NCI-H2029 treated with DMSO at 0.1 percent for 48 hours (cell line): ENCODE measurements at regions not wholly inside any gene's neighbourhood (a gene's known extent, or its start where the extent isn't known, plus 50 kb on each side); places are given as distances from the start of the nearest gene placed in this dataset.
"Not testable (repeated sequence)": the region's sequence is repeated elsewhere in the genome, so short reads cannot be mapped to it uniquely, and the experiment has no call there.

ENCODE experiments used
- DNase-seq: peaks from one replicate; lab custom pipeline; 2025; lab: John Stamatoyannopoulos, UW

DNA sequence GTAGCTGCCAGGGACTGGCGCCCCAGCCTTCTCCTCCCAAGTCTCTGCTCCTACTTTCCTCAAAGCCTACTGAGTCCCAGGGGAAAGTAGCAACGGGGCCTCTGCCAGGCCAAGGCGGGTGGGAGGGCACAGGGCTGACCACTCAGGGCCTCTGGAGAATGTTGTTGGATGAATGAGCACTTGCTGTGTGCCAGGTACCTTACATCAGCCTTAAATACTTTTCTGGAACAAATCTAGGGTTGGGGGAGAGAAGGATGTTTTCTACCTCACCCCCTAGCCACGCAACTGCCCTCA is 119.3 kb upstream of the ZBTB40 start:
- no peak for DNase-seq

GRCh38 chr1:22332795-22333499 is 118.7 kb upstream of the ZBTB40 start:
- no peak for DNase-seq

GRCh38 chr1:22333516-22334121 is 118.0 kb upstream of the ZBTB40 start:
- DNase-seq = no peak

DNA sequence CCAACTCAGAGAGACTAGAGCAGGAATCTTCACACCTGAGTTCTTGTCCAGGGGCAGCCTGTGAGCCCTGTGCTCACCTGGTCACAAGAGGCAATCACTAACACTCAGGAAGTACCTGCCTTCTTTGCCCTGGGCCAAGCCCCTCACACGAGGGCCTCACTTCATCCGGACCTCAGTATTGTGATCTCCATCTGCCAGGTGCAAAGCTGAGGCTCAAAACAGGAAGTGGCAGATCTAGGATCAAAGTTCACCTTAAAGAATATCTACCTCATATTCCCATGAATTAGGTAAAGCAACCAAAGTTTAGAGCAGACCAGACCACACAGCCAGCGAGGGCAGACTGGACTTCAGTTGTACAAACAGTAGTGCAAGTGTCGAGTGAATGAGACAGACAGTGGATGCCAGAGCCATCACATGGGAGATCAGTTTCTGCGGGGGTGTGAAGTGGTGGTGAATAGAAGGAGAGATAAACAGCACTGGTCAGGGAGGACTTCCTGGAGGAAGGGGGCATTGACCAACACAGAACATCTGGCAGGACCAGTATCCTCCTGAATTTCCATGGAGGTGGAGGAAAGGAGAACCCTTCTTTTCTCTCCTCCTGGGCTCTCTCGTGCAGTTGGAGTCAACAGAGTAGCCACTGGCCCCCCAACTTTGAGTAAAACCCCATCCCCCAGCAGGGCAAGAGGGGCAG is 116.6 kb upstream of the ZBTB40 start:
- DNase-seq = no peak

GRCh38 chr1:22336274-22336673 is 115.4 kb upstream of the ZBTB40 start:
- not testable (repeated sequence) for DNase-seq

DNA sequence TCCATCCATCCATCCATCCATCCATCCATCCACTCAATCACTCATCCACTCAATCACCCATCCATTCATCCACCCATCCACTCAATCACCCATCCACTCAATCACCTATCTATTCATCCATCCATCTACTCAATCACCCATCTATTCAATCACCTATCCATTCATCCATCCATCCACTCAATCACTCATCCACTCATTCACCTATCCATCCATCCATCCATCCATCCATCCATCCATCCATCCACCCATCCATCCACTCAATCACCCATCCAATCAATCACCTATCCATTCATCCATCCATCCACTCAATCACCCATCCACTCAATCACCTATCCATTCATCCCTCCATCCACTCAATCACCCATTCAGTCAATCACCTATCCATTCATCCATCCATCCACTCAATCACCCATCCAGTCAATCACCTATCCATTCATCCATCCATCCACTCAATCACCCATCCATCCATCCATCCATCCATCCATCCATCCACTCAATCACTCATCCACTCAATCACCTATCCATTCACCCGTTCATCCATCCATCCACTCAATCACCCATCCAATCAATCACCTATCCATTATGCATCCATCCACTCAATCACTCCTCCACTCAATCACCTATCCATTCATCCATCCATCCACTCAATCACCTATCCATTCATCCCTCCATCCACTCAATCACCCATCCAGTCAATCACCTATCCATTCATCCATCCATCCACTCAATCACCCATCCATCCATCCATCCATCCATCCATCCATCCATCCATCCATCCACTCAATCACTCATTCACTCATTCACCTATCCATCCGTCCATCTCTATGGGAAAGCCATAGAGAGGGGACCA is 114.7 kb upstream of the ZBTB40 start:
- DNase-seq = not testable (repeated sequence)

DNA sequence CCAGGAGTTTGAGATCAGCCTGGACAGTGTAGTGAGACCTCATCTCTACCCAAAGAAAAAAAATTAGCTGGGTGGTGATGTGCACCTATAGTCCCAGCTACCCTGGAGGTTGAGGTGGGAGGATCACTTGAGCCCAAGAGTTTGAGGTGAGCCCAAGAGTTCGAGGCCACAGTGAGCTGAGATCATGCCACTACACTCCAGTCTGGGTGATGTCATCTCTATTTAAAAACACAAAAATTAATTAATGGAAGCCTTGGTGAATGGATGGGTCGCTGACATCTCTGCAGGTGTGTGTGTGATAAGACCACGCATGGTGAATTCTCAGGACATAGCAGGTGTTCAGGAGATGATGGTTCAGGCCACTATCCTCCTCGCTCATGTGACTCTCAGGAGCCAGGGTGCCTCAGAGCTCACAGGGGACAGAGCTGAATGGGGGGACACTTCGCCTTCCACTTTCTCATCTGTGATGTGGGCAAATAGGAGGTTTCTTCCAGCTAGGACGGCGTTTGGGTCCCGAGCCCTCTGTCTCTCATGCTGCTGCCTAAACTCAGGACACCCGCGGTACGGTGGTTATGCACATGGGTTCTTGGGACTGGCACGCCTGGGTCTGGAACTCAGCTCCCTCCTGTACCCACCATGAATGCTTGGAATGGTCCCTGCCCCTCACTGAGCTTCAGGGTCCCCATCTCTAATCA is 113.4 kb upstream of the ZBTB40 start:
- no peak for DNase-seq

GRCh38 chr1:22339237-22339636 is 112.4 kb upstream of the ZBTB40 start:
- no peak for DNase-seq

GRCh38 chr1:22340066-22340465 is 111.6 kb upstream of the ZBTB40 start:
- DNase-seq = no peak

- DNase-seq = no peak
These were observed 110.8 kb upstream of the ZBTB40 start for GRCh38 chr1:22340873-22341272.

DNA sequence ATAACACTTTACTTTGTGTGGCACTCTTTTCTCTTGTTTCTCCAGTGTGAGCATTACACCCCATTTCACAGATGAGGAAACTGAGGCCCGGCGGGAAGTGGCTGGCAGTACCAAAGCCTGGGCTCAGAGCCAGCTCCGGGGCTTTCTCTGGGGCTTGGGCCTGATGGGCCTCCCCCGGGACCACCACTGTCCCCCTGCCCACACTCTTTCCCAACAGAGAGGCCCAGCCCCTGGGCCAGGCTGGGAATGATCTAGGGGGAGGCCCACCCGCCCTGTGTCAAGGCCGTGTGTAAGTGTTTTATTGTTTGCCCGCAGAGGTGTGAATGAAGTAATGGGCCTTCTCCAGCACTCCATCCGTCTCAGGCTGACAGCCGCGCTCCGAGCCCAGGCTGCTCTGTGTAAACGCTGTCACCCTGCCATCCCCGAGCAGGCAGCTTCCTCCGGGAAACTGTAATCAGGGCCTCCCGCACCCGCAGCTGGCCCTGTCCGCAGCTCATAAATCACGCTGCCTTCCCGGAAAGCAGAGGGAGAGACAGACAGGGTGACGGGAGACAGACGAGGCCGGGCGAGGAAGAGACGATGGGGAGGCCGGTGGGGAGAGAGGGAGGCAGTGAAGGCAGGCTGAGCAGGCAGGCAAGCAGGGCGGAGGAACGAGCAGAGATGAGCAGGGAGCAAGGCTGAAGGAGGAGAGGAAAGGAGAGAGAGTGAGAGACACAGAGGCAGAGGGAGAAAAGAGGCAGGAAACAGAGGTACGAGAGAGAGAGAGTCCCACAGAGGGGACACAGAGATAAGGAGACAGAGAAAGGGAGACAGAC is 109.7 kb upstream of the ZBTB40 start:
- DNase-seq = peak; percentile 24

GRCh38 chr1:22342734-22343191 is 108.9 kb upstream of the ZBTB40 start:
- DNase-seq = no peak

DNA sequence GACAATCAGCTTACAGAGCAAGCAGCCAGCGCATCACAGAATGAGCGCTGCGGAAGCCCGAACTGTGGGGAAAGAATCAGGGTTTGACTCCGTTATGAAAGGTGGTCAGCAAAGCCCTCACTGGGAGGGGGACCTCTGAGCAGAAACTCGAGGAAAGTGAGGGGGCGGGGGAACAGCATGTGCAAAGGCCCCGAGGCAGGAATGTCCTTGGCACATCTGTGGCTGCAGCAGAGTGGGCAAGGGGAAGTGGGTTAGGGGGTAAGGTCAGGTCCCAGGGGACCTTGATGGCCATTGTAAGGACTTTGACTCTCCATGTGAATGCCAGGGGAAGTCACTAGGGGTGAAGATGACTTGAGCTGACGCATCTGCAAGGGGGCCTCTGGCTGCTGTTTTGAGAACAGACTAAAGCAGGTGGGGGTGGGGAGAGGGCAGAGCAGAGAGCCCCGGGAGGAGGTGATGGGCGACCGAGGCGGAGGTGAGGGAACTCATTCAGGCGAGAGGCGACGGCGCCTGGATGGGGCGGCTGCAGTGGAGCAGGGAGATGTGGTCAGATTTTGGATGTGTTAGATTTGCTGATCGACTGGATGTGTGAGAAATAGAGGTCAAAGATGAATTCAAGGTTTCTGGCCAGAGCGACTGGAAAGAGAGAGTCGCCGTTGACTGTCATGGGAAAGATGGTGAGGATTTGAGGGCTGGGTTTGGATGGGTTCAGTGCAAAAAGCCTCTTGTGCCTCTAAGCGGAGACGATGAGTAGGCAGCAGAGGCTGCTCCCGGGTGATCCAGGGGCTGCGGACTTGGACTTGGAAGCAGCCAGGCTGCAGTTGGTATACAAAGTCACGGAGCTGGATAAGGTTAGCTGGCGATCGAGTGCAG is 108.0 kb upstream of the ZBTB40 start:
- no peak for DNase-seq

DNA sequence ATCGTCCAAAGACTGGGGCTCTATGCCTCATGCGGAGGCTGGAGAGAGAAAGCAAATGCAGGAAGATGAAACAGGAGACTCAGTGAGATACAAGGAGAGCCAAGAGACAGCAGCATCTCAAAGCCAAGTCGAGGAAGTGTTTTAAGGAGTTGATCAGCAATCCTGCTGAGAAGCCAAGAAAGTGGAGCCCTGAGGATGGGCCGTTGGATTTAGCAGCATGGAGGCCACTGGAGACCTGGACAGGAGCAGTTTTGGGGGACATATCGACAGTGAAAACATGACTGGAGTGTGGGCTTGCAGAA is 107.4 kb upstream of the ZBTB40 start:
- no peak for DNase-seq

DNA sequence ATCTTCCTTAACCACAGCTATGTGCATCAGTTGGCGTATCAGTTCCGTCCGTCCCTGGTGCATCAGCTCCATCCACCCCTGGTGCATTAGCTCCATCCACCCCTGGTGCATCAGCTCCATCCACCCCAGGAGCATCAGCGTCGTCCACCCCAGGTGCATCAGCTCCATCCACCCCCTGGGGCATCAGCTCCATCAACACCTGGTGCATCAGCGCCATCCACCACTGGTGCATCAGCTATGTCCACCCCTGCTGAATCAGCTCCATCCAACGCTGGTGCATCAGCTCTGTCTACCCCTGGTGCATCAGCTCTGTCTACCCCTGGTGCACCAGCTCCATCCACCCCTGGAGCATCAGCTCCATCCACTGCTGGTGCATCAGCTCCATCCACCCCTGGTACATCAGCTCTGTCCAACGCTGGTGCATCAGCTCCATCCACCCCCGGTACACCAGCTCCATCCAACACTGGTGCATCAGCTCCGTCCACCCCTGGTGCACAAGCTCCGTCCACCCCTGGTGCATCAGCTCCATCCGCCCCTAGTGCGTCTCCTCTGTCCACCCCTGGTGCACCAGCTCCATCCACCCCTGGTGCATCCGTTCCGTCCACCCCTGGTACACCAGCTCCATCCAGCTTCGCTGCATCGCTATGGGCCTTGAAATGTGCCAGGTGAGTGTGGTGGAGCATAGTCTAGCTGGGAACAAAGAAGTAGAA is 106.6 kb upstream of the ZBTB40 start:
- no peak for DNase-seq

GRCh38 chr1:22347854-22348760 is 103.5 kb upstream of the ZBTB40 start:
- DNase-seq = peak; percentile 40

DNA sequence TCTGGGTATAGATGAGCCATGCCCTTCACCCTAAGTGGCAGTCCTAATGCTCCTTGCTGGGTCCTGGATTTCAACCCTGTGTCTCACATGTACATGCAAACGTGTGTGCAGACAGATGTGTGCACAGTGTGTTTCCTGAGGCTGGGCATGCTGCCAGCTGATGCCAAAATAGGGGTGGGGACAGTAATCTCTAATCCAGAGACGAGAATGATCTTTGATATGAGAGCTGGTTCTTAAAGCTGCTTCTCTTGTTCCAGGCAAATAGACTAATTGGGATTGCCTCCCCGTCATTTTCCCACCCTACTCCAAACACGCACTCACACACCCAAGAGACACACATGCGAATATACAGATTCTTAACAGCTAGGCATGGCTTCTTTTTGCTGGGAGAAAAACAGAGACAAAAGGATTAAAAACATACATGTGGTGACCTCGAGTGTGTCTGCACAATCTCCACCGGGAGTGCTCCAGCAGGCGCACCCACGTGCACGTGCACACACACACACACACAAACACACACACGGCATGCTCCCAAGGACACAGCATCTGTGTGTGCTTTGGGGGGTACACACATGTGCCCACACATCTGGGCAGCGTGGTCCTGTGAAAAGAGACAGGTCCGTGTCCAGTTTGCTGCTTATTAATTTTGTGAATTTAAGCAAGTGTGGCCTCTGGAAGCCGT is 102.1 kb upstream of the ZBTB40 start:
- DNase-seq = peak; percentile 1
